HPDE6-E6E7 (cell line): ENCODE measurements at regions not wholly inside any gene's neighbourhood (a gene's known extent, or its start where the extent isn't known, plus 50 kb on each side); places are given as distances from the start of the nearest gene placed in this dataset.

Source experiments
- DNase-seq: peaks from one replicate; pipeline ENCODE4 v3.0.0; 2011; ENCODE audit warnings: missing footprints; ENCODE audit errors: extremely low spot score

GRCh38 chr12:14148489-14149270 lies 167.3 kb upstream of the GRIN2B start:
- DNase-seq = no peak

- DNase-seq = no peak
Observed at GRCh38 chr12:14153803-14154202, 172.4 kb upstream of the GRIN2B start.

DNA sequence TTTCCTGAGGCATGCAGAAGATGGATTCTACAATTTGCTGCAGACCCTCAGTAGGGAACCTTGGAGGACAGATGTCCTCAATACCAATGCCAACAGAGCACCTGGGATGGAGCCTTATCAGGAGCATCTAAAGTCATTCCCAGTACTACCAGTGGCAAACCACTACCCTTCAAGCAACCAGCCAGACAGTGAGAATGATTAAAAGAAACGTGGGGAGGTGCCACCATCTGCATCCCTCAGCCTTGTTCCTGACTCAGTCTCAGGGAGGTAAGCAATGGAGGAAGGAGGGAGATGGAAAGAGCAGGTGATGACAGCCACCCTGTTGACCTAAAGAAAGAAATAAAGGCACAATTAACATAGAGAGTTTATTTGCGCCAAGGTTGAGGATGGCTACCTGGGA lies 175.2 kb upstream of the GRIN2B start:
- no peak for DNase-seq

- DNase-seq = no peak
Observed at GRCh38 chr12:14157088-14157747, 175.8 kb upstream of the GRIN2B start.

DNA sequence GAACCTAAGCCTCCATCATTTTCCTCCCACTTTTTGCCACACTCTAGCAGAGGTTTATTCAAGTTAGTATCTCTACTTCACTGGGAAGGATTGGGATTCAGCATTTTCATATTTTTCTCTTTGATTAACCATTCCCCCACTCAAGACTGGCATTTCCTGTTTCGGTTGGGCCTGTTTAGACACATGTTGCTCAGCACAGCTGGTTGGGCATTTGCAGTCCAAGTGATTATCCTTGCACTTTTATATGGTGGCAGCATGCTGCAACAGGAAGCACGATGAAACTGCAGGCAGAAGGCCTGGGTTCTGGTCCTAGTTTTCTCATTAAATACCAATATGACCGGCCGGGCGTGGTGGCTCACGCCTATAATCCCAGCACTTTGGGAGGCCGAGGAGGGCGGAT lies 182.9 kb upstream of the GRIN2B start:
- DNase-seq = no peak

GRCh38 chr12:14167005-14167628 lies 185.7 kb upstream of the GRIN2B start:
- peak; percentile 46 for DNase-seq

DNA sequence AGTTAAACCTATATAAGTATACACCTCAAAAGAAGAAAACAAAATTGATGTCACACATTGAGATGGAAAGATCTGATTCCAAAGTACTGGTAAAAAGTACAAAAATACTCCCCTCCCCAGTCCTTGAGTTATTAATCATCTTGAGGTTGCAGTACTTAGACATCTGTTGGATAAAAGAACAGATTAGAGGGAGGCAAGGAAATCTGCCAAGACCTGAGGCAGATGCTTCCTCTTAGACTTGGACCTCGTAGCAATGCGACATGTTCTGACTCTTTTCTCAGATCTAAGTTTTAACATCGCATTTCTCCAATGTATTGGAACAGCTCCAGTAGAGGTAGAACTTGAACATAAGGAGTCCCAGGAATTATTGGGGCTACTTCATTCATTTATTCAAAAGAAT lies 187.9 kb upstream of the GRIN2B start:
- DNase-seq = no peak

DNA sequence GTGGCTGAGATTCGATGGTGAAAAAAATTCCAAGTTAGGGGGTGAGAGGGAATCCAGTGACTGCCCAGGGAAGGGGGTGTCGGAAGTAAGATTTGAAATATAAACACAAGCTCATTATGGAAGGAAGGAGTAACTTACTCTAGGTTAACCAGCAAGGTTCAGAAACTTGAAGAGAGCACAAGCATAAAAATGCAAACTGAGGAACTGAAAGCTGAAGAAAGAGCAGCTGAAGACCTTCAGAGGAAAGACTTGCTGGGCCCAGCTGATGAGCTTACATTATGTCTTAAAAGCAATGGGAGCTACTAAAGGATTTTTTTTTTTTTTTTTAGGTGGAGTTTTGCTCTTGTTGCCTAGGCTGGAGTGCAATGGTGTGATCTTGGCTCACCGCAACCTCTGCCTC lies 189.7 kb upstream of the GRIN2B start:
- no peak for DNase-seq

DNA sequence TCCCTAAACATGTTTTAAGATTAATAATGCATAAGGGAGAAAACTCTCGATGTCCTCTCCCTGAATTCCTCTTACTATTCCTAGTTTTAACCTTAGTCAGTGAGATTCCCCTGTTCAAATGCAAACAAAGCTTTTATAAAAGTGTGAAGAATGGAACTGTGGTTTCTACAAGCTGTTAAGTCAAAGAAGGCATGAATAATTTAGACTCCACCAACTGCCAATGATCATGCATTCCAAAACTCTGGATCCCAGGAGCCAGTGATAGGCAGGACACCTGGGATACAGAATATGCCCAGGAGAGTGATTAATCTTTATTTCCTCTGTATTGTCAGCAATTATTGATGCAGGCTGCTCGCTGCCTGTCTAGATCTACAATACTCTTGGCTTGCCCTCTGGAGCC lies 190.3 kb upstream of the ATF7IP start:
- DNase-seq = no peak

GRCh38 chr12:14185427-14186192 lies 179.9 kb upstream of the ATF7IP start:
- DNase-seq = peak; percentile 47

- DNase-seq = no peak
Observed at GRCh38 chr12:14186193-14186502, 179.3 kb upstream of the ATF7IP start.

DNA sequence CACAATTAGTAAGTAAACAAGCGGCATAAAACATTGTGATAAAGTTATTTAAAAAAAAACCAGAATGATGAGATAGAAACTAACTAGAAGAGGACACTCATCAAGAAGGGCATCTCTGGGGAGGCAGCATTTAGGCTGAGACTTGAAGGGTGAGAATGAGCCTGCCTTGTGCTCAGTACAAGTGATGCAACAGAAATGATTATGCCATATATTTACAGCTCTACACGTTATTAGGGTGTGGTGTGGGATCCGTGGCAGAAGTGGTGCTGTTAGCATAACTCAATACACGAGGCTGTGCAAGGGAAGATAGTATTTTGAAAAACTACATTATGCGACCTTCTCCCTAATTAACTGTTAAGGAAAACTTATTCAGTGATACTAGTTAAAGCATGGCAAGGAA lies 178.5 kb upstream of the ATF7IP start:
- DNase-seq = no peak

- no peak for DNase-seq
Observed at GRCh38 chr12:14187966-14188365, 177.5 kb upstream of the ATF7IP start.

DNA sequence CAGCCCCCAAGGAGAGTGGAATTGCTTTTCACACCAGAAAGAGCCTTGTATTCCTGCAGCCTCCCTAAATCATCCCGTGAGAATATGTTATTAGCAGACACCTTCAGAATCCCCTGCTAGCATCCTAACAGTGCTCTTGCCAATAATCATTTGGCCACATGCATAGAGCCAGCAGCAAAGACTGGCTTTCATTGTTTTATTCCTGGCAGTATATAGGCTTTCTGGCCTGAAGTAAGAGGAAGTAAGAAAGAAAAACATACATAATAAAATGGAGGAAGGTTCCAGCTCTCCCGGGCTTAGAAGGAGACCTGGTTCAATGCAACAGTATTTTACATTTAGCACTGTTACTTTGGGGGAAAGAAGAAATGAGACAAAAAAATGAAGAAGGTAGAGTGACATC lies 176.7 kb upstream of the ATF7IP start:
- no peak for DNase-seq

GRCh38 chr12:14190694-14191093 lies 174.8 kb upstream of the ATF7IP start:
- DNase-seq = no peak

DNA sequence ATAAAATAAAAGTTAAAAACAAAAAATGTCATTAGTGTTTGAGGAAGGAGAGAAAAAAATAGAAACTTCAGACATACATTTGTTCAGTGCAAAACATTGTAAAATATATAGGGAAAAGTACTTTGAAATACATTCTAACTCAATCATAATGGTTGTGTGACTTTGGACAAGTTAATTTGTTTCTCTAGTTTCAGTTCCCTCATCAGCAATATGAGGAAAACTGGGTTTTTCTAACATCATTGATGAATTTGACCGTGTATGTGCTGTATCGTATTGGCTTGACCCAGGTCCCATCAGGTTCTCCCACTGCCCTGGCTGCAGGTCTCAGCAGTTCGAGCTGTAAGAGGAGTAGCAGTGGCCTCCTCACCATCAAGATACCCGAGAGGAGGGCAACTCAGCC lies 173.9 kb upstream of the ATF7IP start:
- no peak for DNase-seq

DNA sequence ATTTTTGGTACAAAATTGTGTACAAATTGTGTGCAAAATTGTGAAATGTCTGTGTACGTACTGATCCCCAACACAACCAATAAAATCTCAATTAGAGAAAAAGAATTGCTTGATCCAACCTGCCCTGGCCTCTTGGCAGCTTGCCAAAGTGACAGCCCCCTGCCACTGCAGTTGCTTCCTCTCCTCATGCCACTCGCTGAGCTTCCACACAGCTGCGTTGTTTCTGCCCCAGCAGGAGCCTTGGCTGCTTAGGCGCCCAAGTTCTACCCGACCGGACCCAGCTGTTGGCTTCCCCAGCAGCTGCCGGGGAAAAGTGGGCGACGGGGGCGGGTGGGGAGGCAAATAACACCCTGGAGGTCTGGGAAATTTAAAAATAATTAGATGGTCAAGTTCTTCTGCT lies 171.8 kb upstream of the ATF7IP start:
- DNase-seq = no peak

DNA sequence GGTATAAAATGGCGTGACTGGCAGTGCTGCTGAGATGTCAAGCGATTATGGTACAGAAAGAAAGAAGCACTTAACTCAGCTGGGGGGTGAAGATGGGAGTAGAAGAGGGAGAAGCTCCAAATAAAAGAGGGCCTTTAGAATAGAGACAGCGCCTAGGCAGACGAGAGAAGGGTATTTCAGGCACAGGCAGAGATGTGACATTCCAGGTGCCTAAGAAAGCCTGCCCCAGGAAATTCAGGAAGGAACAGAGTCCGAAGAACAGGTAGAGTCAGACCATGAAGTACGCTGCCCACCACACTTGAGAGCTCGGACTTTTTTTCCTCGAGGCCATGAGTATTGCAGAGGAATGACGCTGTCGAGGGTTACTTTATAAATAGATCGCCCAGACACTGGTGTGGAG lies 170.9 kb upstream of the ATF7IP start:
- no peak for DNase-seq

GRCh38 chr12:14199455-14200198 lies 165.9 kb upstream of the ATF7IP start:
- DNase-seq = no peak

- DNase-seq = no peak
Observed at GRCh38 chr12:14200598-14200997, 164.9 kb upstream of the ATF7IP start.

DNA sequence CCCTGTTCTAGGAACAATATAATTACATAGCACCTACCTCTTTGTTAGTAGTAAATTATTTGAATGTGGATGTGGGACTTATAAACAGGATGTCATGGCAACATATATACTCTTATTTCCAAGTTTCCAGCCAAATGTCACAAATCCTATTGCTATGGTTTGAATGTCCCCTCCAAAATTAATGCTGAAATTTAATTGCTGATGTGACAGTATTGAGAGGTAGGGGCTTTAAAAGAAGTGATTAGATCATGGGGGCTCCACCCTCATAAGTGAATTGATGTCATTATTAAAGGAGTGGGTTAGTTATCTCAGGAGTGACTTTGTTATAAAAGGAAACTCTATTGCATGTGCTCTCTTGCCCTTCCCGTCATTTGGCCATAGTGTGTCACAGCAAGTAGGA lies 164.2 kb upstream of the ATF7IP start:
- no peak for DNase-seq
